K562 (cell line): ENCODE measurements at regions not wholly inside any gene's neighbourhood (a gene's known extent, or its start where the extent isn't known, plus 50 kb on each side); places are given as distances from the start of the nearest gene placed in this dataset.

ENCODE experiments used
- ATAC-seq: fragments of 200-7000 bp; cut with Tn5 transposase; 3 replicates; pipeline ENCODE4 v1.9.1; 2020; ENCODE audit warnings: moderate library complexity
- BruUV-seq: library from RNA; stranded (reverse); fragments of 400-500 nt; replicated peaks from 2 replicates; lab custom pipeline; 2021; lab: Mats Ljungman, UMichigan
- CTCF ChIA-PET: fragments of 300-600 bp; formaldehyde crosslinking; extraction: SDS; loops from one replicate; lab custom pipeline; 2021; ENCODE audit warnings: low intra/inter-chr PET ratio; lab: Yijun Ruan, JAX
- POLR2A ChIA-PET: fragments of 300-600, 350-650 bp; sonication (Branson Sonifier 250); formaldehyde crosslinking; extraction: SDS; loops from one replicate; lab custom pipeline; 2021; ENCODE audit warnings: antibody characterized with exemption, inconsistent platforms; lab: Yijun Ruan, JAX
- DNase-seq, 4 experiments: peaks; one replicate each; pipeline versions ENCODE4 v3.0.0 to v3.0.0-alpha.2; 2011 to 2018; ENCODE audit warnings: low spot score in 3 of 4, mixed read lengths in 3 of 4; ENCODE audit errors: extremely low read depth in 1 of 4
- FAIRE-seq: peaks from 2 replicates; lab custom pipeline; 2011; peaks lifted over from hg19 to GRCh38; lab: Jason Lieb, UNC
- H2AFZ ChIP-seq: 2 replicates; pipeline ENCODE4 v1.6.0; 2011; ENCODE audit warnings: low read depth, low read length, control low read depth, inconsistent platforms
- H3K27ac ChIP-seq: fragments of 200-600 bp; 3 replicates; pipeline ENCODE4 v1.8.0; 2011; ENCODE audit warnings: low read depth, mild to moderate bottlenecking, control low read depth, inconsistent platforms, low read length, moderate library complexity, mixed read lengths; ENCODE audit errors: extremely low read depth
- H3K27me3 ChIP-seq, 2 experiments: fragments of 300-600 bp in 1 of 2; 2 replicates in 1 of 2; 3 replicates in 1 of 2; pipeline versions ENCODE4 v1.6.0 to v1.8.0; 2011; ENCODE audit warnings: inconsistent platforms in 2 of 2, low read length in 2 of 2, mild to moderate bottlenecking in 1 of 2, mixed read lengths in 1 of 2, moderate library complexity in 1 of 2; ENCODE audit not compliant: control insufficient read depth in 2 of 2, insufficient read depth in 2 of 2
- H3K36me3 ChIP-seq: fragments of 300-600 bp; 3 replicates; pipeline ENCODE4 v1.8.0; 2011; ENCODE audit warnings: mild to moderate bottlenecking, low read length, inconsistent platforms; ENCODE audit not compliant: control insufficient read depth, insufficient read depth
- H3K4me1 ChIP-seq, 2 experiments: fragments of 200-600 bp in 1 of 2; replicated peaks in 1 of 2; 2 replicates in 1 of 2; 3 replicates in 1 of 2; pipeline versions ENCODE4 v1.5.1 to v1.8.0; 2011; ENCODE audit warnings: inconsistent platforms in 2 of 2, low read length in 2 of 2, mild to moderate bottlenecking in 1 of 2, mixed read lengths in 1 of 2, moderate library complexity in 1 of 2; ENCODE audit not compliant: control insufficient read depth in 2 of 2, insufficient read depth in 2 of 2
- H3K4me2 ChIP-seq: 2 replicates; pipeline ENCODE4 v1.6.1; 2011; ENCODE audit warnings: low read length, control low read depth, inconsistent platforms, mixed read lengths; ENCODE audit not compliant: insufficient read depth
- H3K4me3 ChIP-seq: fragments of 200-600 bp; sonication (generic), shearing (Covaris generic); 2 replicates; pipeline ENCODE4 v1.5.1; 2016; ENCODE audit warnings: control low read depth, inconsistent platforms
- H3K79me2 ChIP-seq: fragments of 200-600 bp; 3 replicates; pipeline ENCODE4 v1.8.0; 2011; ENCODE audit warnings: low read length, inconsistent platforms; ENCODE audit not compliant: control insufficient read depth, insufficient read depth
- H3K9ac ChIP-seq, 2 experiments: 2 replicates each; pipeline versions ENCODE4 v1.6.0 to v1.6.1; 2011; ENCODE audit warnings: low read depth in 2 of 2, low read length in 2 of 2, control low read depth in 1 of 2, inconsistent platforms in 1 of 2, mild to moderate bottlenecking in 1 of 2, mixed read lengths in 1 of 2; ENCODE audit not compliant: insufficient read depth in 1 of 2
- H3K9me1 ChIP-seq: one replicate; pipeline ENCODE4 v1.6.0; 2011; ENCODE audit warnings: inconsistent platforms, mild to moderate bottlenecking, low read length, moderate library complexity; ENCODE audit not compliant: control insufficient read depth, insufficient read depth
- H3K9me3 ChIP-seq: replicated peaks from 2 replicates; pipeline ENCODE4 v1.5.1; 2011; ENCODE audit warnings: low read depth, low read length, inconsistent platforms; ENCODE audit not compliant: control insufficient read depth, insufficient read depth
- H4K20me1 ChIP-seq: replicated peaks from 2 replicates; pipeline ENCODE4 v1.6.1; 2011; ENCODE audit warnings: low read length, inconsistent platforms, mixed read lengths; ENCODE audit not compliant: control insufficient read depth, insufficient read depth
- ASH1L ChIP-seq: fragments of 450-650 bp; IDR thresholded peaks from 2 replicates; pipeline ENCODE4 v1.6.1; 2018; ENCODE audit warnings: borderline replicate concordance, mild to moderate bottlenecking, low read depth; ENCODE audit not compliant: partially characterized antibody
- CAMTA2 ChIP-seq: fragments of 250-450 bp; sonication (Bioruptor Pico); conservative IDR thresholded peaks from 2 replicates; pipeline ENCODE4 v1.5.1; 2022
- JUND ChIP-seq, 2 experiments: IDR thresholded peaks; 2 replicates in 1 of 2; 3 replicates in 1 of 2; pipeline ENCODE4 v1.6.1; 2011; ENCODE audit warnings: borderline replicate concordance in 2 of 2, low read depth in 2 of 2, low read length in 2 of 2, improper control_type of control experiment in 1 of 2, missing biosample characterization in 1 of 2, missing genetic modification characterization in 1 of 2, missing genetic modification reagents in 1 of 2
- NFE2L1 ChIP-seq: fragments of 450-650 bp; IDR thresholded peaks from 2 replicates; pipeline ENCODE4 v1.6.1; 2016; ENCODE audit warnings: missing genetic modification characterization, low read depth, mild to moderate bottlenecking, missing compliant biosample characterization, moderate library complexity, borderline replicate concordance
- PHB ChIP-seq: fragments of 250-450 bp; sonication (Bioruptor Pico); IDR thresholded peaks from 2 replicates; pipeline ENCODE4 v1.5.0; 2021
- POLR2A ChIP-seq: fragments of 450-650 bp; conservative IDR thresholded peaks from 2 replicates; pipeline ENCODE4 v1.6.1; 2016
- STAG1 ChIP-seq: sonication (generic); formaldehyde crosslinking; IDR thresholded peaks from 2 replicates; pipeline ENCODE4 v1.5.0; 2020; ENCODE audit warnings: missing genetic modification reagents, borderline replicate concordance
- ZNF316 ChIP-seq: fragments of 450-650 bp; IDR thresholded peaks from 2 replicates; pipeline ENCODE4 v1.6.1; 2016
- WGBS: fragments of 100-300 bp; shearing (Covaris generic); methylation state at CpG from one replicate; pipeline ENCODE4 v1.1.6; 2016; ENCODE audit warnings: low coverage, mixed read lengths; ENCODE audit not compliant: insufficient coverage; ENCODE audit errors: missing lambda C conversion rate; 5-methylcytosine and 5-hydroxymethylcytosine counted together
- in situ Hi-C: fragments of 300-500 bp; cut with MboI; formaldehyde crosslinking; loops from 4 replicates; pipeline ENCODE4 v1.15.0; 2018; ENCODE audit warnings: inconsistent platforms, mixed read lengths
- intact Hi-C: fragments of 100-400 bp; cut with micrococcal nuclease; formaldehyde crosslinking; loops from 2 replicates; pipeline ENCODE4 v1.14.2; 2022
- TF ChIP-seq, protein P1 (sequence below): fragments of 250-450 bp; sonication (Bioruptor Pico); IDR thresholded peaks from 2 replicates; pipeline ENCODE4 v1.8.0; 2021; ENCODE audit warnings: moderate library complexity, mild to moderate bottlenecking, inconsistent platforms
- TF ChIP-seq, protein P2 (sequence below): sonication (generic); formaldehyde crosslinking; IDR thresholded peaks from 2 replicates; pipeline ENCODE4 v1.8.0; 2022; ENCODE audit warnings: mild to moderate bottlenecking, missing genetic modification reagents, borderline replicate concordance
- TF ChIP-seq, protein P3 (sequence below): fragments of 450-650 bp; formaldehyde crosslinking; IDR thresholded peaks from 2 replicates; pipeline ENCODE4 v1.4.0; 2020; ENCODE audit warnings: mild to moderate bottlenecking, moderate library complexity
- TF ChIP-seq, protein P4 (sequence below): IDR thresholded peaks from 2 replicates; pipeline ENCODE4 v1.6.1; 2014; ENCODE audit warnings: antibody characterized with exemption
- TF ChIP-seq, protein P5 (sequence below): fragments of 450-650 bp; formaldehyde crosslinking; IDR thresholded peaks from 2 replicates; pipeline ENCODE4 v1.4.0; 2022; ENCODE audit warnings: missing genetic modification characterization

DNA sequence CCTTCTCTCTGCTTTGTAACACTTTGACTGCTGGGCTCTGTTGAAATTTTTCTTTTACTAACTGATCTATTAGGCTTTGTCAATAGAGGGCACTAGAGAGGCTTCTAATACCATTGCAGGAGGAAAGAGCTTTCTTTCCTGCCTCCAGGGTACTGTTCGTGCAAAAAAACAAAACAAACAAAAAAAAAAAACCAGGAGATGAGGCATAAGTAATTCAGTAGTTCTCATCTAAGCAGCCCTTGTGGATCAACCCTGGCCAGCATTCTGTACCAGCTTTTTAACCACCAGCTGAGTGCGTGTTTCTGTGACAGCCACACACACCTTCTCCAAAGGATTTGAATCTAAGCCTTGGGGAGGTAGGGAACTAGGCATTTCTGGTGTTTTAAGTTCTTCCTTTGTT, 1707.6 kb upstream of the SLC10A2 start (continued):
- TF ChIP-seq, protein P1, sequence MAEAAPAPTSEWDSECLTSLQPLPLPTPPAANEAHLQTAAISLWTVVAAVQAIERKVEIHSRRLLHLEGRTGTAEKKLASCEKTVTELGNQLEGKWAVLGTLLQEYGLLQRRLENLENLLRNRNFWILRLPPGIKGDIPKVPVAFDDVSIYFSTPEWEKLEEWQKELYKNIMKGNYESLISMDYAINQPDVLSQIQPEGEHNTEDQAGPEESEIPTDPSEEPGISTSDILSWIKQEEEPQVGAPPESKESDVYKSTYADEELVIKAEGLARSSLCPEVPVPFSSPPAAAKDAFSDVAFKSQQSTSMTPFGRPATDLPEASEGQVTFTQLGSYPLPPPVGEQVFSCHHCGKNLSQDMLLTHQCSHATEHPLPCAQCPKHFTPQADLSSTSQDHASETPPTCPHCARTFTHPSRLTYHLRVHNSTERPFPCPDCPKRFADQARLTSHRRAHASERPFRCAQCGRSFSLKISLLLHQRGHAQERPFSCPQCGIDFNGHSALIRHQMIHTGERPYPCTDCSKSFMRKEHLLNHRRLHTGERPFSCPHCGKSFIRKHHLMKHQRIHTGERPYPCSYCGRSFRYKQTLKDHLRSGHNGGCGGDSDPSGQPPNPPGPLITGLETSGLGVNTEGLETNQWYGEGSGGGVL (CRISPR knock-in tag) = no peak
- TF ChIP-seq ASH1L = no peak

DNA sequence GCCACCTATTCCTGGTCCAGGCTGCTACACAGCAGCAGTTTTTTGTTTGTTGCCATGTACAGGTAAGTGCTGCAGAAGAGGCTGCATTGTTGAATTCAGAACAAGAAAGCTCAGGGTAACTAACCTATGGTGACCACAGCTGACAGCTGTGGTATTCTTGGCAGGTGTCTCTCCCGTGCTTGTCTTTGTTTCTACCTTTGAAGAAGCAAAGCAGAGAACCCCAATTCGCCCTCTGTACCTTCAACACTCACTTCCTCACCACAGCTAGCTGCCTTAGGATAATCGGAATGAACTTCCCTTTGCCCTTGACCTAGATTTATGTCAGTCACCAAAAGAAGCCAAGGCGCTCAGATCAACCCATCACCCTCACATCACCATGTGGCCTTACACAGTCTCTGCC, 1703.3 kb upstream of the SLC10A2 start:
- Histone ChIP-seq H3K4me1 (no peaks in the 10 kb centered on the region), H3K27me3 (no peaks in the 10 kb centered on the region), H2AFZ (no peak overlapping the region), H3K79me2 (no peaks in the 10 kb centered on the region), H3K9me3 (no peaks in the 10 kb centered on the region), H3K9me1 (no peaks in the 10 kb centered on the region), H3K4me3 (no peak overlapping the region), H3K9ac (no peak overlapping the region), H4K20me1 (no peaks in the 10 kb centered on the region), H3K27ac (no peak overlapping the region), H3K36me3 (no peaks in the 10 kb centered on the region), H3K4me2 (no peak overlapping the region)
- no peak for DNase-seq
- BruUV-seq = no TSS peak
- CTCF ChIA-PET = no interaction called here
- POLR2A ChIA-PET = no interaction called here
- in situ Hi-C loops (no loop called here), intact Hi-C loops (no loop called here)
- 0% methylated on average over 4 of the region's 4 CpGs for WGBS
- FAIRE-seq = no peak
- ATAC-seq = no peak
- TF ChIP-seq ZNF316 = no peak
- TF ChIP-seq, protein P2, sequence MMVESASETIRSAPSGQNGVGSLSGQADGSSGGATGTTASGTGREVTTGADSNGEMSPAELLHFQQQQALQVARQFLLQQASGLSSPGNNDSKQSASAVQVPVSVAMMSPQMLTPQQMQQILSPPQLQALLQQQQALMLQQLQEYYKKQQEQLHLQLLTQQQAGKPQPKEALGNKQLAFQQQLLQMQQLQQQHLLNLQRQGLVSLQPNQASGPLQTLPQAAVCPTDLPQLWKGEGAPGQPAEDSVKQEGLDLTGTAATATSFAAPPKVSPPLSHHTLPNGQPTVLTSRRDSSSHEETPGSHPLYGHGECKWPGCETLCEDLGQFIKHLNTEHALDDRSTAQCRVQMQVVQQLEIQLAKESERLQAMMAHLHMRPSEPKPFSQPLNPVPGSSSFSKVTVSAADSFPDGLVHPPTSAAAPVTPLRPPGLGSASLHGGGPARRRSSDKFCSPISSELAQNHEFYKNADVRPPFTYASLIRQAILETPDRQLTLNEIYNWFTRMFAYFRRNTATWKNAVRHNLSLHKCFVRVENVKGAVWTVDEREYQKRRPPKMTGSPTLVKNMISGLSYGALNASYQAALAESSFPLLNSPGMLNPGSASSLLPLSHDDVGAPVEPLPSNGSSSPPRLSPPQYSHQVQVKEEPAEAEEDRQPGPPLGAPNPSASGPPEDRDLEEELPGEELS (CRISPR knock-in tag) = no peak
- TF ChIP-seq PHB (CRISPR knock-in tag) = no peak
- TF ChIP-seq, protein P3, sequence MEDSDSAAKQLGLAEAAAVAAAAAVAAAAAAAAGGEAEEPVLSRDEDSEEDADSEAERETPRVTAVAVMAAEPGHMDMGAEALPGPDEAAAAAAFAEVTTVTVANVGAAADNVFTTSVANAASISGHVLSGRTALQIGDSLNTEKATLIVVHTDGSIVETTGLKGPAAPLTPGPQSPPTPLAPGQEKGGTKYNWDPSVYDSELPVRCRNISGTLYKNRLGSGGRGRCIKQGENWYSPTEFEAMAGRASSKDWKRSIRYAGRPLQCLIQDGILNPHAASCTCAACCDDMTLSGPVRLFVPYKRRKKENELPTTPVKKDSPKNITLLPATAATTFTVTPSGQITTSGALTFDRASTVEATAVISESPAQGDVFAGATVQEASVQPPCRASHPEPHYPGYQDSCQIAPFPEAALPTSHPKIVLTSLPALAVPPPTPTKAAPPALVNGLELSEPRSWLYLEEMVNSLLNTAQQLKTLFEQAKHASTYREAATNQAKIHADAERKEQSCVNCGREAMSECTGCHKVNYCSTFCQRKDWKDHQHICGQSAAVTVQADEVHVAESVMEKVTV (CRISPR knock-in tag) = no peak
- TF ChIP-seq NFE2L1 = no peak
- TF ChIP-seq POLR2A = no peak
- TF ChIP-seq, protein P4, sequence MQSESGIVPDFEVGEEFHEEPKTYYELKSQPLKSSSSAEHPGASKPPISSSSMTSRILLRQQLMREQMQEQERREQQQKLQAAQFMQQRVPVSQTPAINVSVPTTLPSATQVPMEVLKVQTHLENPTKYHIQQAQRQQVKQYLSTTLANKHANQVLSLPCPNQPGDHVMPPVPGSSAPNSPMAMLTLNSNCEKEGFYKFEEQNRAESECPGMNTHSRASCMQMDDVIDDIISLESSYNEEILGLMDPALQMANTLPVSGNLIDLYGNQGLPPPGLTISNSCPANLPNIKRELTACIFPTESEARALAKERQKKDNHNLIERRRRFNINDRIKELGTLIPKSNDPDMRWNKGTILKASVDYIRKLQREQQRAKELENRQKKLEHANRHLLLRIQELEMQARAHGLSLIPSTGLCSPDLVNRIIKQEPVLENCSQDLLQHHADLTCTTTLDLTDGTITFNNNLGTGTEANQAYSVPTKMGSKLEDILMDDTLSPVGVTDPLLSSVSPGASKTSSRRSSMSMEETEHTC = no peak
- TF ChIP-seq STAG1 = no peak
- TF ChIP-seq JUND (IDR thresholded peaks at IDR 0.05; ENCODE audit: borderline replicate concordance, low read depth, low read length) = no peak
- no peak for TF ChIP-seq JUND (tag; IDR thresholded peaks at IDR 0.05; ENCODE audit: borderline replicate concordance, low read depth, low read length)
- no peak for TF ChIP-seq CAMTA2 (CRISPR knock-in tag)
- TF ChIP-seq, protein P5, sequence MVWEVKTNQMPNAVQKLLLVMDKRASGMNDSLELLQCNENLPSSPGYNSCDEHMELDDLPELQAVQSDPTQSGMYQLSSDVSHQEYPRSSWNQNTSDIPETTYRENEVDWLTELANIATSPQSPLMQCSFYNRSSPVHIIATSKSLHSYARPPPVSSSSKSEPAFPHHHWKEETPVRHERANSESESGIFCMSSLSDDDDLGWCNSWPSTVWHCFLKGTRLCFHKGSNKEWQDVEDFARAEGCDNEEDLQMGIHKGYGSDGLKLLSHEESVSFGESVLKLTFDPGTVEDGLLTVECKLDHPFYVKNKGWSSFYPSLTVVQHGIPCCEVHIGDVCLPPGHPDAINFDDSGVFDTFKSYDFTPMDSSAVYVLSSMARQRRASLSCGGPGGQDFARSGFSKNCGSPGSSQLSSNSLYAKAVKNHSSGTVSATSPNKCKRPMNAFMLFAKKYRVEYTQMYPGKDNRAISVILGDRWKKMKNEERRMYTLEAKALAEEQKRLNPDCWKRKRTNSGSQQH (CRISPR knock-in tag) = no peak
